B cell (primary cell): ENCODE measurements at regions not wholly inside any gene's neighbourhood (a gene's known extent, or its start where the extent isn't known, plus 50 kb on each side); places are given as distances from the start of the nearest gene placed in this dataset.

Source experiments
- ATAC-seq: fragments of 200-7000 bp; cut with Tn5 transposase; one replicate; pipeline ENCODE4 v1.10.0; 2021; ENCODE audit warnings: low read depth, mild to moderate bottlenecking, moderate number of reproducible peaks, moderate library complexity
- CTCF ChIA-PET: fragments of 350-600 bp; sonication (Branson Sonifier 250); formaldehyde crosslinking; loops from one replicate; lab custom pipeline; 2021; ENCODE audit warnings: antibody characterized with exemption, inconsistent platforms; lab: Charles Lee
- POLR2A ChIA-PET: fragments of 350-600 bp; sonication (Branson Sonifier 250); formaldehyde crosslinking; loops from one replicate; lab custom pipeline; 2021; ENCODE audit warnings: antibody characterized with exemption; lab: Charles Lee
- DNase-seq: peaks from one replicate; pipeline ENCODE4 v3.0.0; 2013
- H2AFZ ChIP-seq: 2 replicates; pipeline ENCODE4 v1.6.1; 2012; ENCODE audit warnings: mild to moderate bottlenecking, low read depth, low read length; ENCODE audit not compliant: insufficient read depth, poor library complexity, severe bottlenecking
- H3K27ac ChIP-seq, 2 donors: 1 replicate in 1 of 2; 2 replicates in 1 of 2; pipeline ENCODE4 v1.5.1; 2012 to 2013; ENCODE audit warnings: low read length in 2 of 2, mild to moderate bottlenecking in 2 of 2, moderate library complexity in 1 of 2
- H3K27me3 ChIP-seq, 4 experiments: fragments of 200-600 bp in 1 of 4; sonication (generic) in 1 of 4; replicated peaks in 1 of 4; 1 replicate in 2 of 4; 2 replicates in 2 of 4; pipeline versions ENCODE4 v1.6.1 to v1.7.0; 2013 to 2016; ENCODE audit warnings: low read length in 3 of 4, mild to moderate bottlenecking in 2 of 4, mixed read lengths in 1 of 4, moderate library complexity in 1 of 4; ENCODE audit not compliant: insufficient read depth in 4 of 4, control insufficient read depth in 3 of 4; ENCODE audit errors: control extremely low read depth in 1 of 4
- H3K36me3 ChIP-seq, 2 experiments: replicated peaks in 1 of 2; 1 replicate in 1 of 2; 2 replicates in 1 of 2; pipeline versions ENCODE4 v1.6.1 to v1.7.1; 2013; ENCODE audit warnings: low read length in 1 of 2; ENCODE audit not compliant: insufficient read depth in 2 of 2, control insufficient read depth in 1 of 2; ENCODE audit errors: control extremely low read depth in 1 of 2, extremely low read depth in 1 of 2
- H3K4me1 ChIP-seq, 2 donors: fragments of 200-600 bp in 1 of 2; sonication (generic) in 1 of 2; 1 replicate in 1 of 2; 2 replicates in 1 of 2; pipeline versions ENCODE4 v1.5.1 to v1.6.1; 2013 to 2017; ENCODE audit warnings: low read length in 2 of 2; ENCODE audit not compliant: control insufficient read depth in 2 of 2, insufficient read depth in 2 of 2
- H3K4me2 ChIP-seq: replicated peaks from 2 replicates; pipeline ENCODE3; 2012; ENCODE audit warnings: mild to moderate bottlenecking, low read depth, low read length; ENCODE audit not compliant: poor library complexity, severe bottlenecking
- H3K4me3 ChIP-seq, 5 experiments: fragments of 200-600 bp in 1 of 5; sonication (generic) in 1 of 5; 1 replicate in 3 of 5; 2 replicates in 2 of 5; pipeline versions ENCODE4 v1.5.1 to v1.7.0; 2011 to 2016; ENCODE audit warnings: low read length in 4 of 5, mild to moderate bottlenecking in 4 of 5, low read depth in 2 of 5, control low read depth in 1 of 5, moderate library complexity in 1 of 5; ENCODE audit not compliant: insufficient read depth in 1 of 5; ENCODE audit errors: control extremely low read depth in 1 of 5, extremely low read depth in 1 of 5
- H3K79me2 ChIP-seq: fragments of 200-600 bp; sonication (generic); one replicate; pipeline ENCODE4 v1.6.0; 2016; ENCODE audit warnings: low read length; ENCODE audit not compliant: control insufficient read depth, insufficient read depth
- H3K9ac ChIP-seq: fragments of 200-600 bp; sonication (generic); 2 replicates; pipeline ENCODE4 v1.6.1; 2017; ENCODE audit warnings: mild to moderate bottlenecking, low read length, moderate library complexity
- H3K9me3 ChIP-seq, 3 donors: one replicate each; pipeline versions ENCODE4 v1.6.1 to v1.7.1; 2013; ENCODE audit warnings: low read length in 2 of 3; ENCODE audit not compliant: control insufficient read depth in 2 of 3, insufficient read depth in 1 of 3; ENCODE audit errors: control extremely low read depth in 1 of 3
- H4K20me1 ChIP-seq: 2 replicates; pipeline ENCODE4 v1.6.0; 2012; ENCODE audit warnings: mild to moderate bottlenecking, low read length; ENCODE audit not compliant: insufficient read depth, control insufficient read depth, poor library complexity, severe bottlenecking
- H3K27ac Mint-ChIP-seq: one replicate; pipeline ENCODE4 v1.8.0; 2021; ENCODE audit warnings: mixed read lengths
- H3K27me3 Mint-ChIP-seq: one replicate; pipeline ENCODE4 v1.8.0; 2021; ENCODE audit warnings: mixed read lengths
- H3K4me1 Mint-ChIP-seq: one replicate; pipeline ENCODE4 v1.8.0; 2021; ENCODE audit warnings: mixed read lengths
- H3K4me3 Mint-ChIP-seq: one replicate; pipeline ENCODE4 v1.8.0; 2021; ENCODE audit warnings: mixed read lengths
- H3K9me3 Mint-ChIP-seq: one replicate; pipeline ENCODE4 v1.8.0; 2022; ENCODE audit warnings: mixed read lengths; ENCODE audit not compliant: insufficient read depth
- CTCF ChIP-seq: fragments of 200-600 bp; IDR thresholded peaks from one replicate; pipeline ENCODE4 v1.8.0; 2022; ENCODE audit warnings: antibody characterized with exemption, mild to moderate bottlenecking
- EZH2 ChIP-seq: IDR thresholded peaks from 2 replicates; pipeline ENCODE4 v1.6.1; 2012; ENCODE audit warnings: borderline replicate concordance, low read depth, mild to moderate bottlenecking, moderate library complexity, low read length; ENCODE audit not compliant: insufficient read depth, poor library complexity, severe bottlenecking
- WGBS: methylation state at CpG from one replicate; pipeline ENCODE4 v1.1.5; 2013; ENCODE audit warnings: missing lambda C conversion rate; ENCODE audit not compliant: insufficient coverage; 5-methylcytosine and 5-hydroxymethylcytosine counted together
- intact Hi-C: fragments of 100-400 bp; cut with micrococcal nuclease; formaldehyde crosslinking; loops from one replicate; pipeline ENCODE4 v1.10.0; 2022

- WGBS = 79% methylated on average over 11 of the region's 11 CpGs
- no peak overlapping the region for H2AFZ ChIP-seq
- Mint-ChIP-seq H3K27ac (no peak overlapping the region), H3K4me3 (no peak overlapping the region), H3K9me3 (no peaks in the 10 kb centered on the region), H3K4me1 (peaks cover 2% of the 10 kb centered on the region), H3K27me3 (peaks cover 11% of the 10 kb centered on the region)
- H3K9ac ChIP-seq = no peak overlapping the region
- TF ChIP-seq EZH2 = no peak
- TF ChIP-seq CTCF = no peak
- no peak overlapping the region for H3K27ac ChIP-seq
- H3K27me3 ChIP-seq = no peaks in the 10 kb centered on the region
- no peak for ATAC-seq
- intact Hi-C loops = no loop called here
- H3K4me2 ChIP-seq = no peak overlapping the region
- H4K20me1 ChIP-seq = no peaks in the 10 kb centered on the region
- H3K9me3 ChIP-seq = peaks cover 0 to 3% (median 0%) of the 10 kb centered on the region in 3 donors
- H3K36me3 ChIP-seq = no peaks in the 10 kb centered on the region
- CTCF ChIA-PET = no interaction called here
- DNase-seq = no peak
- POLR2A ChIA-PET = no interaction called here
- H3K79me2 ChIP-seq = no peaks in the 10 kb centered on the region
- H3K4me1 ChIP-seq = peaks cover 0 to 7% of the 10 kb centered on the region in 2 donors
- no peak overlapping the region for H3K4me3 ChIP-seq
Measured at GRCh38 chr3:72214066-72214951, 429.4 kb upstream of the PROK2 start.
